Esophagus squamous epithelium (tissue), 4 donors: ENCODE measurements at regions not wholly inside any gene's neighbourhood (a gene's known extent, or its start where the extent isn't known, plus 50 kb on each side); places are given as distances from the start of the nearest gene placed in this dataset.

Experiments used
- CTCF ChIP-seq, 6 experiments: fragments of 450-650 bp in 4 of 6; fragments of 200-600 bp in 2 of 6; sonication (generic) in 2 of 6; IDR thresholded peaks; one replicate each; pipeline ENCODE4 v1.5.1; 2016 to 2019; ENCODE audit warnings: antibody characterized with exemption in 6 of 6, mild to moderate bottlenecking in 4 of 6, moderate library complexity in 4 of 6
- POLR2A ChIP-seq, 4 donors: fragments of 450-650 bp; IDR thresholded peaks; one replicate each; pipeline ENCODE4 v1.6.1; 2017; ENCODE audit warnings: antibody characterized with exemption in 4 of 4, mild to moderate bottlenecking in 4 of 4, moderate library complexity in 3 of 4

- TF ChIP-seq CTCF (IDR thresholded peaks at IDR 0.05) (no peak), POLR2A (IDR thresholded peaks at IDR 0.05) (no peak)
These were observed 349.4 kb upstream of the NPSR1 start for GRCh38 chr7:34308595-34308994.
